Kasumi-1 (cell line): ENCODE measurements at regions not wholly inside any gene's neighbourhood (a gene's known extent, or its start where the extent isn't known, plus 50 kb on each side); places are given as distances from the start of the nearest gene placed in this dataset.

Experiments used
- DNase-seq, 2 experiments: peaks; one replicate each; lab custom pipeline; 2025; lab: John Stamatoyannopoulos, UW

GRCh38 chr2:145156199-145156598 lies 636.3 kb upstream of the ZEB2 start:
- DNase-seq, result no peak

DNA sequence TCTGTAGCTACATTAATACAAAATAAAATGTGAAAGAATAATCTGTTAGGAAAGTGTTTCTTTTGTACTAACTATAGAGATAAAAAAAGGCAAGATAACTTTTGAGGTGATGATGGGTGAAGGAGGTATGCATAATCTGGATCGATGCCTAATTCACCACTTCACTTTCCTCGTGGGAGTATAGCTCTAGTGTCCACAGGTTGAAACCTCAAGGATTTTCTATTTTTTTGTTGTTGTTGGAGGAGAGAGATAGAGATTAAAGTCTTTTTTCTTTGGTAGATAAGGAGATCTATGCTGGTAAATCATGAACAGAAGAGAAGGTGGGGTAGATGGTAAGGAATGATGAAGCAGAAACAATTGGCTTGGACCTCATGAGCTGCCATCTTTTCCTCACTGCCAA lies 635.3 kb upstream of the ZEB2 start:
- no peak for DNase-seq

DNA sequence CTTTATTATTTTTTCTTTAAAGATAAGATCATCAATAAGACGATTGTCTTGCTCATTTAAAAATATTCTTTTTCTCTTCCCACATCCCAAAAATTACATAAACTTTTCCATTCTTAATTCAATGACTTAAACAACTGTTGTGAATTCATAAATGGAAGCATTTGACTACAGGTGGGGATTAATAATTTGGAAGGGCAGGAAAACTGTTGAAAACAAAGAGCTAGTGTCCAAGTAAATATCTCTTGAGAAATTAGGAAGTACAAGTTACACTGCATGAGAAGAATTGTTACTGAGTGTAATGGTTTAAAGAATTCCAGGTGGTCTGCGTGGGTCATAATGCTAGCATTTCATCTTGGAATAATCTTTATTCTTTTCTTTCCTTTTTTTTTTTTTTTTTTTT lies 634.8 kb upstream of the ZEB2 start:
- no peak for DNase-seq

DNA sequence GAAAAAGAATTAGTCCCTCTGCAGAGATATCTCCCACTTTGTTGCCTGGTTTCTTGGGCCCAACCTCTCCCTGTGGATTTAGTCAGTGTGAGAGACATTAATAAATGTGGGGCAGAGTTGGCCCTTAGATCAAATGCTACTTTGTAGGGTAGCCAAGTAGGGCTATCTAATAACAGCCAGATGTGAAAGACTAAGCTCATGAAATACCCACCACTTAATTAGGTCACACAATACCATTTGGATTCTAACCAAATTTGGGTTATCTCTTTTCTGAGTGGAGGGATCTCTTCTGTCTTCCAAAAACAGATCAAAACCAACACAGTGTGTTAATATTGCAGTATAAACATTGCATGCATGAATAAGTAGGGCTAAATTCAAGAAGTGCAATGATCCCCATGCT lies 626.8 kb upstream of the ZEB2 start:
- DNase-seq, result no peak

DNA sequence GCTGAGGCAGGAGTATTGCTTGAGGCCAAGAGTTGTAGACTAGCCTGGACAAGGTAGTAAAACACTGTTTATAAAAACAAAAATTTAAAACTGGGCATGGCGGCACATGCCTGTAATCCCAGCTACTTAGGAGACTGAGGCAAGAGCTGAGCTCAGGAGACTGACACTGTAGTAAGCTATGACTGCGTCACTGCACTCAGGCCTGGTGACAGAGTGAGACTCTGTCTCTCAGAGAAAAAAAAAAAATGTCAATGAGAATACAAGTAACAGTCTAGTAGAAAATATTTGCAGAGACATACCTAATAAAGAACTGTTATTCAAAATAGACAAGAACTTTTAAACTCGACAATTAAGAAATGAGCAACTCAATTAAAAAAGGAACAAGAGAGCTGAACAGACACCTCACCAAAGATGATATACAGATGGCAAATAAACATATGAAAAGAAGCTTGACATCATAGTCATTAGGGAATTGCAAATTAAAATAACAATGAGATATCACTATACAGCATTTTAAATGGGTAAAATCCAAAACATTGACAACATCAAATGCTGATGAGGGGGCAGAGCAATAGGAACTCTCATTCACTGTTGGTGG lies 624.3 kb upstream of the ZEB2 start:
- DNase-seq, result no peak

DNA sequence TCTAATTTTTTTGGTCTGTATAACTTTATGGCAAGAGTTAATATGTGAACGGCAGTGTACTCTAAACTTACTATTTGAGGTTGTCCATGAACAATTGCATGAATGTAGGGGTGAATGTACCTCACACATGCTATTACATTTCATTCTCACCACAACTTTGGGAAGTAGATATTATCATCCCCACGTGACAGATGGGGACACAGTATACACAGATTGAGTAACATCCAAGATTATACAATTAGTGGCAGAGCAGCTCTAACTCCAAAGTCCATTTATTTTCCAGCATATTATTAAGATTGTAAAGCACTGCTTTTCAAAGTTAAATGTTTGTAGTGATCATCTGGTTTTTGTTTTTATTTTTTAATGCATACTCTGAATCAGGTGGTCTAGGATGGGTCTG lies 622.1 kb upstream of the ZEB2 start:
- DNase-seq, result no peak

- no peak for DNase-seq
Observed at GRCh38 chr2:145140658-145141057, 620.7 kb upstream of the ZEB2 start.

DNA sequence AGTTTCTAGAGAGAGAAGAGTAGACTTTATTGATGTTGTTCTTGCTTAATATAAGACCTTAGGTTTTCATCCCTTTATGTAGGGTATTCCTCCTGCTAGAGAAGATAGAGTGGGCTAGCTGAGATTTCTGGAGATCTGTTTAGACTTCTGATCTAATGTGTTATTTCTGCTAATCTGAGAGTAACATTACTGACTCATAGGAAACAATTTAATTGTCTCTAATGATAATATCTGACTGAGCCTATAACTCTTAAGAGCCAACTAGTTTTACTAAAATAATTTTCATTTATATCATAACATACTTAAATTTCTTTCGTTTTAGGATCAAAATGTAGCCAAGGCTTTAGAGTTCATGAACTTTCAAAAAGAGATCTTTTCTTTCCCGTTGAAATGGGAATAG lies 618.7 kb upstream of the ZEB2 start:
- DNase-seq, result no peak

- no peak for DNase-seq
Observed at GRCh38 chr2:145137901-145138300, 618.0 kb upstream of the ZEB2 start.

DNA sequence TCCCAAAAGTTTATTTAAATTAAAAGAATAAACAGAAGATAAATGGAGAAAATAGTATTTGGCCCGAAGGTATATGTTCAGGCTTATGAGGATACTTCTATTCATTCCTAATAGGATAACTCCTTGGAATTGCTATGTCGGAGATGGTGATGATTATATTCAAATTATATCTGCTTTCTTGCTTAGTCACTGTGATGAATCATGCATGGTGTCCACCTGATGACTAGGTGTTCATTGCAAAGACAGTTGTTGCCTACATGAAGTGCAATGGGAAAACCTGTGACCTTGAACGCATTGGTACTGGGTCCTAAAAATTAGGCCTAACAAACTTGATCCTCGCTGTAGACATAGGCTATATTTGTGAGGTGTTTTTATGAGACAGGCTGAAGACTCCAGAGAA lies 617.3 kb upstream of the ZEB2 start:
- DNase-seq, result no peak

- no peak for DNase-seq
Observed at GRCh38 chr2:145136702-145137101, 616.8 kb upstream of the ZEB2 start.

DNA sequence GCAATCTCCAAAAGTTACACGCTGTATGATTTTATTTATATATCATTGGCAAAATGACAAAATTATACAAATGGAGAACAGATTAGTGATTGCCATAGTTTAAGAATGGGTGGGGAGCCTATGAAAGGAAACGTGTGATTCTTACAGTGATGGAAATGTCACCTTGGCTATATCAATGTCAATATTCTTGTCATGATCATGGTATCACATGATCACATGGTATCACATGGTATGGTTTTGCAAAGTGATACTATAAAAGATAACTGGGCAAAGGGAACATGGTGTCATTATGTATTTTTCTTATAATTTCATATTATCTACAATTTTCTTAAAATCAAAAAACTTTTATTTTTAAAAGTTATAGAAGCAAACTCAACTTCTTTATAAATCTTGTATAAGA lies 606.2 kb upstream of the ZEB2 start:
- no peak for DNase-seq

DNA sequence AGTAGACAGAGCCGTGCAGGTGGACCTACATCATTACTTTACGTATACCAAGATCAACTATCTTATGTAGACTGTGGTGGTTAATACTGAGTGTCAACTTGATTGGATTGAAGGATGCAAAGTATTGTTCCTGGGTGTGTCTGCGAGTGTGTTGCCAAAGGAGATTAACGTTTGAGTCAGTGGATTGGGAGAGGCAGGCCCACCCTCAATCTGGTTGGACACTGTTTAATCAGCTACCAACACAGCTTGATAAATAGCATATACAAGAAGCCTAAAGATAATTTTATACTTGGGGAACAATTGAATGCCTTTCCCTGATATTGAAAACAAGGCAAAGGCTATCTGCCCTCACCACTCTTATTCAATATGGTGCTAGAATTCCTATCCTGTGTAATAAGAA lies 604.2 kb upstream of the ZEB2 start:
- no peak for DNase-seq

DNA sequence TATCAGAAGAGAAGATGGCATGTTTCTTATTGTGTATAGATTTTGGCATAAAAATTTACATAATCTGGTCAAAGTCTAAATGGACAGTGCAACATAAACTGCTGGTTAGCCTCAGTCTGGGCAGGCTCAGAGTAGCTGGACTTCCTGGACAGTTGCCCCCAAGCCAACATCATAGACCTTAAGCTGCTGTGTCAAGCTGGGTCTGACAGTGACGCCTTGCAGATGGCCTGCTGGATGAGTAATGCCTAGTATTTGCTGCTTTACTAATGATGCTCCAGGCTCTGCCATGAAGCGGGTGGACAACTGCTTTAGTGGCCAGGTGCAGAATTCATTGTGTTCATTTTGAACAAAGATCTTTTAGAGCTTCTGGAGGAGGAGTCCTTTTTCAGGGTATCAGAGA lies 603.7 kb upstream of the ZEB2 start:
- DNase-seq, result no peak

- DNase-seq, result no peak
Observed at GRCh38 chr2:145119225-145119624, 599.3 kb upstream of the ZEB2 start.

GRCh38 chr2:145116834-145117725 lies 597.2 kb upstream of the ZEB2 start:
- DNase-seq, result no peak

DNA sequence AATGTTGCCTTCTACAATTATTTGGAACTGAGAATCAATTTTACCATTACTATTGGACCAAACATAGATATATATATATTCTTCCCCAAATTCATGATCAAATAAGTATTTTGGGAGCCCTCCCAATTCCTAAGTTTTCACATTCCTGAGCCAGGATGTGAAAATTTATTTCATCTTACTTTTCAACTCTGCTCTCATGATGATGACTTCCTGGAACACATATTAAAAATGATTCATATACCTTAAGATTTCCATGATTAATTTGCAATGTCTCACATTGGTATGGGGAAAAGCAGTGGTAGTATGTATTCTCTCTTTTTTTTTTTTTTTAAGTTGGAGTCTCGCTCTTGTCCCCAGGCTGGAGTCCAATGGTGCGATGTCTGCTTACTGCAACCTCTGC lies 596.1 kb upstream of the ZEB2 start:
- no peak for DNase-seq

DNA sequence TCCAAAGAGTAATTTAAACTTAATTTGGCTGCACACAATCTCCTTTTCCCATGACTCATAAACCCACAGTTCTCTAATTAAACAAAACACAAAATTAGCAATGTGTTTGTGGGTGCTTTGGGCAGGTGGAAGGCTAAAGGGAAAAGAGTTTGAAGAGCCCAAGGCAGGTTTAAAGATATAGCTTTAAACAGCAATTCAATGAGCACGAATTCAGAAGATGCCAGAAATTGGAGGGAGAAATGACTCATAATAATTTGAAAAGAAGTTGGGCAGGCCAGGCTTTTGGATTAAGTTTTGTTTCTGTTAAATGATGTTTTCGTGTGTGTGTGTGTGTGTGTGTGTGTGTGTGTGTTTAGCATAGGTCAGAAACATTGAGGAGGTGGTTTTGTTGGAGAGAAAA lies 594.8 kb upstream of the ZEB2 start:
- no peak for DNase-seq

- DNase-seq, result no peak
Observed at GRCh38 chr2:145112467-145112866, 592.5 kb upstream of the ZEB2 start.

- no peak for DNase-seq
Observed at GRCh38 chr2:145110668-145111356, 590.9 kb upstream of the ZEB2 start.

DNA sequence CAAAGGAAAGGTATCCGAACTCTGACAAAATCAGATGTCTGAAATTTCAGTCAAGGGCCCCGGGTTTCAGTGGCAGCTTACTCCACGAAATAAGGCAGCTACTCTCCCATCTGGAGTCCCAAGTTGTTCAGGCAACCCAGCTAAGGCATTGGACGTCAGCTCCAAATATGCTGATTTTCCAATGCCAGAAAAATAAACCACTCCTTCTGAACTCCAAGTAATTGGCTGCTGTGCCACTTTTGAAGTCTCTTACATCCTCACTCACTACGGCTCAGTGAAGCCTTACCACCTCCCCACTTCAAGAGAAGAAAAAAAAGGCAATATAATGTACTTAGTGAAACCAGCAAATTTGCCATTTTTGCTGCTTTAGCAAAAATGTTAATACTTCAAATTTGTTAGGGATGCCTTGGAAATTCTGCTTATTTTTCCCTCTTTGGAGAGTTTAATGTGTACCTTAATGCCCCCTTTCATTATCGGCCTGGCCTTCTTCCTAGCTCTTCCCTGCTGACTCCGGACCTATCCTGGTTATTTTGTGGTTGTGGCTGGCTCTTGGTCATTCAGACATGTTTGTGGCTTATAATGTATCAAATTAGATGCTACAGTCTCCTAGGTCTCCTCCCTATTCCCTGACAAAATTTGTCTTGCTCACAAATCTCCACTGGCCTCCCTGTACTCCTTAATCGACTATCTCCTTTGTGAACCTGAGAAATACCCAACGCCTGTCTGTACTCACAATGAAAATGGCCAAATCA lies 589.2 kb upstream of the ZEB2 start:
- DNase-seq, result no peak

GRCh38 chr2:145108361-145108778 lies 588.5 kb upstream of the ZEB2 start:
- no peak for DNase-seq
